ENCODE measurements at regions not wholly inside any gene's neighbourhood (a gene's known extent, or its start where the extent isn't known, plus 50 kb on each side); places are given as distances from the start of the nearest gene placed in this dataset.

- H3K36me3 ChIP-seq (ENCODE audit: insufficient read depth, low read length), result no peaks in the 10 kb centered on the region
- no peak overlapping the region for H3K4me3 ChIP-seq (ENCODE audit: low read depth, low read length, poor library complexity, severe bottlenecking)
- H4K20me1 ChIP-seq (ENCODE audit: insufficient read depth, low read length), result no peaks in the 10 kb centered on the region
- H3K4me1 ChIP-seq (ENCODE audit: insufficient read depth, low read length, poor library complexity, severe bottlenecking), result no peaks in the 10 kb centered on the region
- H3K9me3 ChIP-seq (ENCODE audit: low read length), result no peaks in the 10 kb centered on the region
- H3K9me2 ChIP-seq (ENCODE audit: insufficient read depth, low read length), result no peaks in the 10 kb centered on the region
- no peak for DNase-seq (ENCODE audit: low spot score)
- TF ChIP-seq EZH2phosphoT487 (IDR thresholded peaks at IDR 0.05; ENCODE audit: borderline replicate concordance, low read depth, low read length) (no peak), CTCF (conservative IDR thresholded peaks at IDR 0.05; ENCODE audit: low read length) (no peak)
- no peak overlapping the region for H2AFZ ChIP-seq (ENCODE audit: low read length)
- no TSS peak for BruUV-seq (replicated peaks)
- no peak overlapping the region for H3K27ac ChIP-seq (ENCODE audit: low read depth, low read length, poor library complexity, severe bottlenecking)
- intact Hi-C loops (cut with micrococcal nuclease; ENCODE audit: unreplicated experiment), result no loop called here
- CTCF ChIA-PET (ENCODE audit: unreplicated experiment), result no interaction called here
- H3K79me2 ChIP-seq (ENCODE audit: insufficient read depth, low read depth, low read length), result no peaks in the 10 kb centered on the region
- POLR2A ChIA-PET, result interaction anchor here (0.6 kb wide), 1 partner anchor 1594 kb away, joined by 5 read pairs; no protein-coding TSS in a partner anchor
- H3K4me2 ChIP-seq (ENCODE audit: low read length), result no peak overlapping the region
Observed at GRCh38 chr6:82063574-82063973, 184.0 kb downstream of the IBTK start.

GRCh38 chr6:82062219-82062618 lies 185.3 kb downstream of the IBTK start:
- Histone ChIP-seq H3K4me1 (ENCODE audit: insufficient read depth, low read length, poor library complexity, severe bottlenecking) (no peaks in the 10 kb centered on the region), H3K79me2 (ENCODE audit: insufficient read depth, low read depth, low read length) (no peaks in the 10 kb centered on the region), H3K27ac (ENCODE audit: low read depth, low read length, poor library complexity, severe bottlenecking) (no peak overlapping the region), H3K4me2 (ENCODE audit: low read length) (no peak overlapping the region), H3K36me3 (ENCODE audit: insufficient read depth, low read length) (no peaks in the 10 kb centered on the region), H4K20me1 (ENCODE audit: insufficient read depth, low read length) (no peaks in the 10 kb centered on the region), H3K4me3 (ENCODE audit: low read depth, low read length, poor library complexity, severe bottlenecking) (no peak overlapping the region), H2AFZ (ENCODE audit: low read length) (no peak overlapping the region), H3K9me3 (ENCODE audit: low read length) (no peaks in the 10 kb centered on the region), H3K9me2 (ENCODE audit: insufficient read depth, low read length) (no peaks in the 10 kb centered on the region)
- CTCF ChIA-PET (ENCODE audit: unreplicated experiment), result no interaction called here
- intact Hi-C loops (cut with micrococcal nuclease; ENCODE audit: unreplicated experiment), result no loop called here
- TF ChIP-seq EZH2phosphoT487 (IDR thresholded peaks at IDR 0.05; ENCODE audit: borderline replicate concordance, low read depth, low read length) (no peak), CTCF (conservative IDR thresholded peaks at IDR 0.05; ENCODE audit: low read length) (no peak)
- BruUV-seq (replicated peaks), result no TSS peak
- no peak for DNase-seq (ENCODE audit: low spot score)
- POLR2A ChIA-PET, result no interaction called here

GRCh38 chr6:82057846-82058554 lies 189.5 kb downstream of the IBTK start:
- no TSS peak for BruUV-seq (replicated peaks)
- H3K4me2 ChIP-seq (ENCODE audit: low read length), result no peak overlapping the region
- no peak overlapping the region for H2AFZ ChIP-seq (ENCODE audit: low read length)
- ChIA-PET CTCF (ENCODE audit: unreplicated experiment) (no interaction called here), POLR2A (no interaction called here)
- no peak overlapping the region for H3K27ac ChIP-seq (ENCODE audit: low read depth, low read length, poor library complexity, severe bottlenecking)
- no peaks in the 10 kb centered on the region for H3K9me2 ChIP-seq (ENCODE audit: insufficient read depth, low read length)
- no peak for DNase-seq (ENCODE audit: low spot score)
- no peaks in the 10 kb centered on the region for H3K9me3 ChIP-seq (ENCODE audit: low read length)
- no peak overlapping the region for H3K4me3 ChIP-seq (ENCODE audit: low read depth, low read length, poor library complexity, severe bottlenecking)
- H3K4me1 ChIP-seq (ENCODE audit: insufficient read depth, low read length, poor library complexity, severe bottlenecking), result no peaks in the 10 kb centered on the region
- no peaks in the 10 kb centered on the region for H3K36me3 ChIP-seq (ENCODE audit: insufficient read depth, low read length)
- intact Hi-C loops (cut with micrococcal nuclease; ENCODE audit: unreplicated experiment), result no loop called here
- TF ChIP-seq EZH2phosphoT487 (IDR thresholded peaks at IDR 0.05; ENCODE audit: borderline replicate concordance, low read depth, low read length) (no peak), CTCF (conservative IDR thresholded peaks at IDR 0.05; ENCODE audit: low read length) (no peak)
- H4K20me1 ChIP-seq (ENCODE audit: insufficient read depth, low read length), result no peaks in the 10 kb centered on the region
- no peaks in the 10 kb centered on the region for H3K79me2 ChIP-seq (ENCODE audit: insufficient read depth, low read depth, low read length)

Measured in OCI-LY7 (cell line).